CD4-positive, alpha-beta T cell treated with Interleukin-17A for 1 hour (primary cell): ENCODE measurements at regions not wholly inside any gene's neighbourhood (a gene's known extent, or its start where the extent isn't known, plus 50 kb on each side); places are given as distances from the start of the nearest gene placed in this dataset.

Experiments
- DNase-seq: peaks from one replicate; pipeline ENCODE4 v3.0.0-alpha.2; 2020

- no peak for DNase-seq
Measured at GRCh38 chr2:122183890-122184289, 428.4 kb downstream of the TSN start.

GRCh38 chr2:122186761-122187222, 431.3 kb downstream of the TSN start:
- no peak for DNase-seq

GRCh38 chr2:122191331-122191730, 435.9 kb downstream of the TSN start:
- no peak for DNase-seq

GRCh38 chr2:122193622-122194021, 438.2 kb downstream of the TSN start:
- DNase-seq: no peak

- no peak for DNase-seq
Measured at GRCh38 chr2:122194546-122194945, 439.1 kb downstream of the TSN start.

- no peak for DNase-seq
Measured at GRCh38 chr2:122203523-122203922, 448.1 kb downstream of the TSN start.

- DNase-seq: no peak
Measured at GRCh38 chr2:122205641-122206040, 450.2 kb downstream of the TSN start.

- DNase-seq: no peak
Measured at GRCh38 chr2:122206101-122206500, 450.6 kb downstream of the TSN start.

- no peak for DNase-seq
Measured at GRCh38 chr2:122209377-122209776, 453.9 kb downstream of the TSN start.

- DNase-seq: no peak
Measured at GRCh38 chr2:122210065-122210464, 454.6 kb downstream of the TSN start.

GRCh38 chr2:122210898-122211856, 455.7 kb downstream of the TSN start:
- DNase-seq: no peak

GRCh38 chr2:122213312-122213711, 457.9 kb downstream of the TSN start:
- no peak for DNase-seq

GRCh38 chr2:122216071-122216470, 460.6 kb downstream of the TSN start:
- DNase-seq: no peak

GRCh38 chr2:122216901-122217300, 461.4 kb downstream of the TSN start:
- DNase-seq: no peak

- DNase-seq: no peak
Measured at GRCh38 chr2:122218596-122218995, 463.1 kb downstream of the TSN start.

- DNase-seq: no peak
Measured at GRCh38 chr2:122219504-122219903, 464.1 kb downstream of the TSN start.

- DNase-seq: no peak
Measured at GRCh38 chr2:122221665-122222064, 466.2 kb downstream of the TSN start.

GRCh38 chr2:122231296-122231695, 475.8 kb downstream of the TSN start:
- no peak for DNase-seq

- no peak for DNase-seq
Measured at GRCh38 chr2:122233372-122233771, 477.9 kb downstream of the TSN start.

GRCh38 chr2:122236152-122236874, 480.9 kb downstream of the TSN start:
- DNase-seq: no peak

- no peak for DNase-seq
Measured at GRCh38 chr2:122236925-122237324, 481.5 kb downstream of the TSN start.

GRCh38 chr2:122237450-122237849, 482.0 kb downstream of the TSN start:
- no peak for DNase-seq

- no peak for DNase-seq
Measured at GRCh38 chr2:122238006-122238559, 482.6 kb downstream of the TSN start.

GRCh38 chr2:122239440-122239839, 484.0 kb downstream of the TSN start:
- no peak for DNase-seq
